Iris pigment epithelial cell (primary cell): ENCODE measurements at regions not wholly inside any gene's neighbourhood (a gene's known extent, or its start where the extent isn't known, plus 50 kb on each side); places are given as distances from the start of the nearest gene placed in this dataset.

Experiments used
- DNase-seq: peaks from one replicate; pipeline ENCODE4 v3.0.0-alpha.2; 2011; ENCODE audit warnings: low read depth

- no peak for DNase-seq
Measured at GRCh38 chr4:73001885-73002284, 67.6 kb downstream of the COX18 start.

GRCh38 chr4:72997409-72997808 is 72.1 kb downstream of the COX18 start:
- peak; percentile 43 for DNase-seq

- DNase-seq = no peak
Measured at GRCh38 chr4:72994670-72995069, 74.8 kb downstream of the COX18 start.

- no peak for DNase-seq
Measured at GRCh38 chr4:72993876-72994275, 75.6 kb downstream of the COX18 start.

- DNase-seq = no peak
Measured at GRCh38 chr4:72991873-72992272, 77.6 kb downstream of the COX18 start.

GRCh38 chr4:72987741-72988729 is 81.5 kb downstream of the COX18 start:
- DNase-seq = peak; percentile 27

GRCh38 chr4:72984351-72984750 is 85.2 kb downstream of the COX18 start:
- DNase-seq = no peak

GRCh38 chr4:72983709-72984108 is 85.8 kb downstream of the COX18 start:
- DNase-seq = no peak

GRCh38 chr4:72977936-72978485 is 91.5 kb downstream of the COX18 start:
- peak; percentile 14 for DNase-seq

GRCh38 chr4:72975488-72975784 is 94.1 kb downstream of the COX18 start:
- DNase-seq = peak; percentile 47

GRCh38 chr4:72974694-72975487 is 94.6 kb downstream of the COX18 start:
- DNase-seq = peak; percentile 78

- peak; percentile 96 for DNase-seq
Measured at GRCh38 chr4:72971572-72971971, 97.9 kb downstream of the COX18 start.

GRCh38 chr4:72970756-72971155 is 98.8 kb downstream of the COX18 start:
- DNase-seq = peak; percentile 49

GRCh38 chr4:72969976-72970375 is 99.5 kb downstream of the COX18 start:
- DNase-seq = peak; percentile 25

GRCh38 chr4:72966652-72967051 is 102.9 kb downstream of the COX18 start:
- no peak for DNase-seq

- DNase-seq = no peak
Measured at GRCh38 chr4:72959411-72959810, 110.1 kb downstream of the COX18 start.

- DNase-seq = no peak
Measured at GRCh38 chr4:72954811-72955210, 114.7 kb downstream of the COX18 start.

- no peak for DNase-seq
Measured at GRCh38 chr4:72953571-72953970, 115.9 kb downstream of the COX18 start.

GRCh38 chr4:72951628-72952027 is 117.9 kb downstream of the COX18 start:
- DNase-seq = peak; percentile 58

- DNase-seq = peak; percentile 24
Measured at GRCh38 chr4:72951147-72951546, 118.4 kb downstream of the COX18 start.

- DNase-seq = no peak
Measured at GRCh38 chr4:72948080-72948479, 121.4 kb downstream of the COX18 start.

- no peak for DNase-seq
Measured at GRCh38 chr4:72945719-72946336, 123.7 kb downstream of the COX18 start.
